ENCODE measurements at regions not wholly inside any gene's neighbourhood (a gene's known extent, or its start where the extent isn't known, plus 50 kb on each side); places are given as distances from the start of the nearest gene placed in this dataset.

DNA sequence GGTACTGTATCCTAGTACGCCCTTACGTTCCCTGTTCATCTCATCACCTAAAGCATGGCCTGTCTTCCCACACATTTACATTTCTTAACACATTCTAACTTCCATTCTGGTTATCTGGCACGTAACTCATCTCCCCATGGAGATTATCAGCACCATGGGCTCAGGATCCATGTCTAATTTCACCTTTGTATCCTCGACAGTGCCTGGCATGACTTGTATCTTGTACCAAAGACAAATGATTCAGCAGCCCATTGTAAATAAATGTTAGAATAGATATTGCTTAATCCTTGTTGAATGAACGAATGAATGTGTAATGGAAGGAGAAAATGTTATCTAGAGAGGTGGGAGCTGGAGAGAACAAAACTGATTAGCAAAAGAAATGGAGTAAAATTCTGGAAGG lies 69.7 kb upstream of the TPM1 start:
- no peak for DNase-seq

DNA sequence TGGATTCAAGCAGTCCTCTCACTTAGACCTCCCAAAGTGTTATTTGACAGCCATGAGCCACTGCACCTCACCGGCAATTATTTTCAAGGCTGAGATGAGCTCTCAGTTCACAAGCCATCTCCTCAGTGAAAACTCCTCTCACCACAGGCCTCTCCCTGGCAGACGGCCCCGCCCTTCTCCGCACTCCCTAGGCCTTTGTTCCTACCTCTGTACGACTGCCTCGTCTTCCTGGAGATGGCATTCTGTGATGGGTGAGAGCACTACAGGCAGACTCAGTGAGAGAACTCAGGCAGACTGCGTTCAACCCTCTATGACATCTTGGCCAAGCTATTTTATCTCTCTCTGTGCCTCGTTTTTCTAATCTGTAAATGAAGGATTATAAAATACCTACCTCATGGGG lies 67.0 kb upstream of the TPM1 start:
- DNase-seq, result no peak

DNA sequence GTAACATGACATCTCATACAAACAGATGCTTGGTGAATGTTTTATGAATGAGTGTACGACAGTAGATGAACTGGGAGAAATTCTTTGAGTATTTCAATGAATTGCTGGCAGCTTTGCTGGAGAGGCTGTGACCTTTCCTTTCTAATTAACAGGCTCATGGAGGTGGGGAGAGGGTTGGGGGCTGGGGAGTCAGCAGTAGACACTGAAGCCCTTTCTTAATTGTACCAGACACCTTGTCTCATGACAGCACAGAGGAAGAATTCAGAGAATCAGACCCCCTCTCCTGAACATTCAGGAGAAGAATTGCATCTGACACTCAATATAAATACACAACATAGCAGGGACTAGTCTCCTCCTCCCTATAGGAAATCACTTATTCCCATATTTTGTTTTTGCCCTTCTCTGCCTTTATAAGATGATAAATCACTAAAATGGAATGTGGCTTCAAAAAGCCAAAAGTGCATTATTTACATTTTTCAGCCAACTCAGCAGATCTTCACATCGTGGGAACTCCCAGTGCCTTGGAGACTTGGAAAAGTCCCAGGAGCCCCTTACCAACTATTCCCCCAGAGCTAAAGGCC lies 66.2 kb upstream of the TPM1 start:
- DNase-seq, result no peak

DNA sequence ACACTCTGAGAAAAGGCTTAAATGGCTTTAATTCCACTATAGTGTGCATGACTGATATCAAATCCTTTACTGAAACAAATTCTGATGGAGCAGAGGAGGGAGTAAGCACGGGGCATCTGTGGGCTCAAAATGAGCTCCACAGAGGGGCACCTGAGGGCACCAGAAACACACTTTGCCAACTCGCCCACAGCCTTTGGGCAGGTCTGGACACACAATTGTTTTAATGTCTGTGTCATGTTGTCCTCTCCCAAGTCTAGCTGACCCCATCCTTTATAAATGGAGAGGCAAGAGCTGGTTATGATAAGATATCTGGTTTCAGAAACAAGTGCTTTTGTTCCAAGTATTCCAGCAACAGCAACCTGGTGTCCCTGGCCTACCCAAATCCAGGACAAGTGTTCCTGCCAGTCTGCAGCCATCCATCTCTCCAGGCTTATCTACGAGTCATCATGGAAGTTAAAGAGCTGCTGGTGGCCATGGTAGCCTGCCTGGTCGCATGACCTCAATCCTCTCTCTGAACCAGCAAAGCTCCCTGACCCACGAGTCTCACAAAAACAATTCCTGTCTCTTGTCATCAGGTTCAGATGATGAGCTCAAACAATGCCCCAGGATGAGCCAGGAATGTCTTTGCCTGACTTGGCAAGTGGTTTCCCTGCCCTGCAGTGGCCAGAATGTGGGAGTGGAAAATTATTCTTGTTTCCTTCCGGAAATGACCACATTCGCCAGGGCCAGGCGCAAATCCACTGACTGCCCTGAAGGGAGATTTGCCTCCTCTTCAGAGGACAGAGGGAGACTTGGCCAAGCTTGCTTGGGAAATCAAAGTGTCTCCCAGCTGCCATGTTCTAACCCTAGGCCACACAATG lies 64.4 kb upstream of the TPM1 start:
- no peak for DNase-seq

DNA sequence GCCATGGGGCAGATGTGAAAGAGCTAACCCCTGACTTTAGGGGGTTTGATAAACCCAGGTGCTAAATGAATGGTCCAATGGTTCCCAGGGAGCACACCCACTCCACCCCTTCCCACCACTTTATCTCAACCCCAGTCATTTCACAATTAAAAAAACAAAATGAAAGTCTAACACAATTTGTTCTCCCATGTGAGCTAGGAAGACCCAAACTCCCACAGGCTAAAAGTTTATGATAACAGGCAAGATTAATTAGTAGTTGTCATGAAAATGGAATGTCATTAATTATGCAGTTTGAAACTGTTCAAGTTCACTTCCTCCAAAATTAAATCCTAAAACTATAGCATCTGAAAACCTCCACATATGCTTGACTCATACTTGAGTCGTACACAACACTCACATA lies 63.3 kb upstream of the TPM1 start:
- no peak for DNase-seq

DNA sequence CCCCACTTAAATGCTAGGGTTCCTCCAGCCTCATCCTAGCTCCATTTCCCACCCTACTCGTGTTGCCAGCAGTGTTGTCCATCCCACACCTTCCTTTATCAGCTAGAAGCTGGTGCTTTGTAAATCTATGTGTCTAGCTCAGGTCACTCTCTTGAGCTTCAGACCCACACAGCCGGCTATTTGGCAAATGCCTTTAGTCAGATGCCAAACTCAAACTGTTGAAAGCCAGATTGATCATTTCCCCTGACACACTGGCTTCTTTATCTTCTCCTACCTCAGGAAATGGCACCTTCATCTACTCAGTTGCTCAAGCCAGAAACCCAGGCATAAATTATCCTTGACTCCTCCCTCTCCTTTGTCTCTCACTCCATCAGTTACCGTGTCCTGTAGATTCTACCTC lies 61.5 kb upstream of the TPM1 start:
- DNase-seq, result no peak

DNA sequence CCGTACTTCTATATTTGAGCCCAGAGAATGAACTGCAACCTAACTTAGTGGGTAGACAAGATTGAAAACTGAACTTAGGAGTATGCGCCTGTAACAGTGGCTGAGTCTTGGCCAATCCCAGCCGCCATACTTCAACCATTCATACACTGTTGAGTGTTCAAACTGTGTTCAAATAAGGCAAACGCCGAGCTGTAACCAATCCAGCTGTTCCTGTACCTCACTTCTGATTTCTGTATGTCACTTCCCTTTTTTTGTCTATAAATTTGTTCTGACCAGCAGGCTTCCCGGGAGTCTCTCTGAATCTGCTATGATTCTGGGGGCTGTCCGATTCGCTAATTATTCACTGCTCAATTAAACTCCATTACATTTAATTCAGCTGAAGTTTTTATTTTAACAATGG lies 58.6 kb upstream of the TPM1 start:
- DNase-seq, result no peak

DNA sequence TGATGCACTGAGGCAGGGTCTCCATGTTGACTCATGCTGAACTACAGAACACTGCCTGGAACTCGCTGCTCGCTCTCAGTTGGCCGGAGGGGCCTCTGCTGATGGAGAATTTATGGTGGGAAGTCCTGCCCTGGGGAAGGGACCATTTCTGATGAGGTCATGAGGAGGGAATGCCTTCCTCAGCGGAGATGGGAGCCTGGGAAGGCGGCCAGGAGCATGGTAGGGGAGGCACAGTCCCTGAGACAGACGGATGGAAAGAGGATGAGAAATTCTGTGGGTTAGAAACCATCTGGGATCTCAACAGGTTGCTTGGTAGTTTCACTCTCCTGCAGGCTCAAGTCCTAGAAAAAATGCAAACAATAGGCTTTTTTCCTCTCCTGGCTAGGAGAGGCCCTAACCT lies 56.8 kb upstream of the TPM1 start:
- DNase-seq, result no peak

DNA sequence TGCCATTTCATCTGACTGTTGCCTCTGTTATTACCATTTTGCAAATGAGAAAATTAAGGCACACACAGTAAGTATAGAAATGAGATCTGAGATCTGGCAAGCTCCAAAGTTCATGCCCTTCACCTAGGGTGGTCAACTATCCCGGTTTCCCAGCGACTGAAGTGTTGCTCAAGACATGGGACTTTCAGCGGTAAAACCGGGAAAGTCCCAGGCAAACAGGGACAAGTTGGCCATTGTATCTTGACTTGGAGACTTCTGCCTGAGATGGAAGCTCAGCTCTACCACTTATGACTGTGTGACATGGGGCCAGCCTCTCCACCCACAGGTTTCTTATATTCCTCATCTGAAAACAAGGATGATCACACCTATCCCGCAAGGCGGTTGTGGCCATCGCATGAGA lies 55.6 kb upstream of the TPM1 start:
- no peak for DNase-seq

DNA sequence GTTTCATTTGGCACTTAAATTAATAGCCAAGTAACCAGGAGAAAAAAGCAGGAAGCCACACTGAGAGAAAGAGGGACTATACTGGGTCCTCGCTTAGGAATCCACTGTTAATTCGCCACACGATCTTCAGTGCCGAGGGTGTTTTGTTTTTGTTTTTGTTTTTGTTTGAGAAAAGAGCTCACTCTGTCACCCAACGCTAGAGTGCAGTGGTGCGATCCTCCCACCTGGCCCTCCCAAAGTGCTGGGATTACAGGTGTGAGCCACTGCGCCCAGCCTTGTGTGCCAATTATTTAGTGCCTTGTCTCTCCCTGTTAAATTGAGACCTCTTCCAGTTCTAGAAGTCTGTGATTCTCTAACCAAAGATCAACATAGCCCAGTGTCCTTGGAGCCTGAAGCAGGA lies 53.8 kb upstream of the TPM1 start:
- no peak for DNase-seq

DNA sequence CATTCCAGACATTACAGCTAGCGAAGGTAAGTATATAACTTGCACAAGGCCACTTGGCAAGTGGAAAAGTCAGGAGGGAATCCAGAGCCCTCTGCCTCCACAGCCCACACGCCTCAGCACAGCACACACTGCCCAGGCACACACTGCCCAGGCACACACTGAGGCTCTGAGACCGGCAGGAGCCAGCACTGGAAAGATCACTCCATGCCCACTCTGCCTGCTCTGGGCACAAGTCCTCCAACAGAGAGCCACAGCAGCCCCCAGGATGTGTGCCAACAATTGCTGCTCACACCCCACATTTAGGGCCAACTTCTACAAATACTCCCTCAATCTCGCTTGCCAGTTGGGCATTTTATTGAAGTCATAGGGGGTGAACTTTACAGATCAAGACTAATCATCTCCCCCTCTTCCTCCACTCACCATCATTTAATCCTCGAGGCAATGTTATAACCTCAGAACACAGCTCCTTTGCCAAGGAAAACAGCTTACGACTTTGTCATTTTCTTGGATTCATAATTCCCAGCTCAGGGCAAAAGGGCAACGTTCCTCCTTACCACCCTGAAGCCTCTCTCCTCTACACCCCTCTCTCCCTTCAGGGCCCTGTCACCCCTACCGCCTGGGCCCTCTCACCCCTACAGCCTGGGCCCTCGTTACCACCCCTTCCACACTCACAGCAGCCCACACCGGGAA lies 53.0 kb upstream of the TPM1 start:
- no peak for DNase-seq

DNA sequence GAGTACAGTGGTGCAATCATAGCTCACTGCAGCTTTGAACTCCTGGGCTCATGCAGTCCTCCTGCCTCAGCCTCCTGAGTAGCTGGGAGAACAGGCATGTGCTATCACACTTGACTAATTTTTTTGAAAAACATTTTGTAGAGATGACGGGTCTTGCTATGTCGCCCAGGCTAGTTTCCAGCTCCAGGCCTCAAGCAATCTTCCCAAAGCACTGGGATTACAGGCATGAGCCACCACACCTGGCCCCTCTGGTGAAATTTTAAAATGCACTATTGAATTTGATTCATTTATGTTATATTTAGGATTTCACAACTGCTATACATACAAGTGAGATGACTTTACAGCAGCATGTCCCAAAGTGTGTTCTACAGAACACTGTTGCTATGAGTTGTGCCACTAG lies 50.8 kb upstream of the TPM1 start:
- DNase-seq, result no peak

DNA sequence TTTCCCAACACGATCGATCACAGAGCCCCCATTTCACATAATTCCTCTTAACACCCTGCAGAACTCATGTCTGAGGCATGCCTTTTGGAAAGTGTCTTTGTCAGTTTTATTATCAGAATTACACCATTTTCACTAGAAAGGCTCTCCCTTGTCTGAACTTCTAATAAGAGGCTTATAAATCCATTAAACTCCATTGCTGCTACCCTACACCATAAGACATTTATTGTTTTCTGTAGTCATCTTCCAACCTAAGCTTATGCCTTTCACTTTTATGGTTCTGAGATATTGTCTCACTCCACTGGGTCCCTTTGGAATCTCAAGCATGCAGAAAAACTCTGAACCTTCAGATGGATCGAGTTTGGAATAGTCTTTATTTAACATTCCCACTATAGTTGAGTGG lies 50.2 kb upstream of the TPM1 start:
- no peak for DNase-seq
